ENCODE measurements at regions not wholly inside any gene's neighbourhood (a gene's known extent, or its start where the extent isn't known, plus 50 kb on each side); places are given as distances from the start of the nearest gene placed in this dataset.
"Not testable (repeated sequence)": the region's sequence is repeated elsewhere in the genome, so short reads cannot be mapped to it uniquely, and the experiment has no call there.

- DNase-seq: no peak
These were observed 929.5 kb upstream of the C9orf72 start for GRCh38 chr9:28502741-28503140.

- no peak for DNase-seq
These were observed 930.3 kb upstream of the C9orf72 start for GRCh38 chr9:28503573-28503972.

GRCh38 chr9:28518439-28518838 lies 945.2 kb upstream of the C9orf72 start:
- DNase-seq: no peak

- not testable (repeated sequence) for DNase-seq
These were observed 951.0 kb upstream of the C9orf72 start for GRCh38 chr9:28524309-28524708.

- no peak for DNase-seq
These were observed 954.8 kb upstream of the C9orf72 start for GRCh38 chr9:28528049-28528448.

- DNase-seq: no peak
These were observed 964.9 kb upstream of the C9orf72 start for GRCh38 chr9:28538132-28538531.

- DNase-seq: no peak
These were observed 966.3 kb upstream of the C9orf72 start for GRCh38 chr9:28539434-28540070.

GRCh38 chr9:28542928-28543327 lies 969.6 kb upstream of the C9orf72 start:
- no peak for DNase-seq

GRCh38 chr9:28547527-28547926 lies 974.2 kb upstream of the C9orf72 start:
- no peak for DNase-seq

GRCh38 chr9:28563291-28563934 lies 990.1 kb upstream of the C9orf72 start:
- DNase-seq: no peak

GRCh38 chr9:28583832-28584231 lies 1010.6 kb upstream of the C9orf72 start:
- no peak for DNase-seq

GRCh38 chr9:28584542-28584941 lies 1011.3 kb upstream of the C9orf72 start:
- DNase-seq: no peak

- DNase-seq: no peak
These were observed 1013.8 kb upstream of the C9orf72 start for GRCh38 chr9:28587052-28587451.

GRCh38 chr9:28598408-28598807 lies 1025.1 kb upstream of the C9orf72 start:
- no peak for DNase-seq

GRCh38 chr9:28600226-28600625 lies 1026.9 kb upstream of the C9orf72 start:
- no peak for DNase-seq

GRCh38 chr9:28607843-28608242 lies 1034.6 kb upstream of the C9orf72 start:
- DNase-seq: no peak

- DNase-seq: no peak
These were observed 1037.1 kb upstream of the C9orf72 start for GRCh38 chr9:28610339-28610738.

- no peak for DNase-seq
These were observed 1043.0 kb upstream of the C9orf72 start for GRCh38 chr9:28616310-28616709.

- DNase-seq: no peak
These were observed 1046.7 kb upstream of the C9orf72 start for GRCh38 chr9:28620011-28620410.

- no peak for DNase-seq
These were observed 1047.4 kb upstream of the C9orf72 start for GRCh38 chr9:28620661-28621060.

- no peak for DNase-seq
These were observed 1051.5 kb upstream of the C9orf72 start for GRCh38 chr9:28624771-28625170.

GRCh38 chr9:28628031-28628430 lies 1054.8 kb upstream of the C9orf72 start:
- DNase-seq: no peak

- peak; percentile 10 for DNase-seq
These were observed 1075.4 kb upstream of the C9orf72 start for GRCh38 chr9:28648723-28649122.

- DNase-seq: no peak
These were observed 1077.0 kb upstream of the C9orf72 start for GRCh38 chr9:28650327-28650726.
